HEK293T (cell line): ENCODE measurements at regions not wholly inside any gene's neighbourhood (a gene's known extent, or its start where the extent isn't known, plus 50 kb on each side); places are given as distances from the start of the nearest gene placed in this dataset.

ENCODE experiments used
- ARNT ChIP-seq: fragments of 450-650 bp; IDR thresholded peaks from 2 replicates; pipeline ENCODE4 v1.6.1; 2017; ENCODE audit warnings: mild to moderate bottlenecking
- ELF4 ChIP-seq: fragments of 450-650 bp; IDR thresholded peaks from 2 replicates; pipeline ENCODE4 v1.6.1; 2017; ENCODE audit warnings: antibody characterized with exemption
- FOXA1 ChIP-seq: fragments of 450-650 bp; IDR thresholded peaks from 2 replicates; pipeline ENCODE4 v1.6.1; 2016; ENCODE audit warnings: mild to moderate bottlenecking
- FOXK2 ChIP-seq: fragments of 450-650 bp; IDR thresholded peaks from 2 replicates; pipeline ENCODE4 v1.6.1; 2016; ENCODE audit warnings: mild to moderate bottlenecking
- FOXM1 ChIP-seq: fragments of 450-650 bp; IDR thresholded peaks from 2 replicates; pipeline ENCODE4 v1.6.1; 2017; ENCODE audit warnings: mild to moderate bottlenecking, borderline replicate concordance
- HDGF ChIP-seq: fragments of 450-650 bp; IDR thresholded peaks from 2 replicates; pipeline ENCODE4 v1.6.1; 2017; ENCODE audit warnings: antibody characterized with exemption, borderline replicate concordance
- LEF1 ChIP-seq: fragments of 450-650 bp; IDR thresholded peaks from 2 replicates; pipeline ENCODE4 v1.6.1; 2017; ENCODE audit warnings: mild to moderate bottlenecking, borderline replicate concordance
- NFRKB ChIP-seq: fragments of 450-650 bp; IDR thresholded peaks from 2 replicates; pipeline ENCODE4 v1.6.1; 2016; ENCODE audit warnings: mild to moderate bottlenecking, moderate library complexity
- PKNOX1 ChIP-seq: fragments of 450-650 bp; IDR thresholded peaks from 2 replicates; pipeline ENCODE4 v1.6.1; 2016
- SP1 ChIP-seq: fragments of 450-650 bp; IDR thresholded peaks from 2 replicates; pipeline ENCODE4 v1.6.1; 2017
- SUZ12 ChIP-seq: fragments of 450-650 bp; IDR thresholded peaks from 2 replicates; pipeline ENCODE4 v1.6.1; 2016; ENCODE audit warnings: mild to moderate bottlenecking
- TARDBP ChIP-seq: fragments of 450-650 bp; IDR thresholded peaks from 2 replicates; pipeline ENCODE4 v1.6.1; 2016

GRCh38 chr13:106752584-106753170 is 184.7 kb upstream of the ARGLU1 start:
- TF ChIP-seq SP1 = no peak
- no peak for TF ChIP-seq ELF4
- TF ChIP-seq TARDBP = no peak
- TF ChIP-seq FOXM1 = no peak
- TF ChIP-seq NFRKB = no peak
- no peak for TF ChIP-seq SUZ12
- TF ChIP-seq PKNOX1 = no peak
- no peak for TF ChIP-seq ARNT
- TF ChIP-seq HDGF = no peak
- no peak for TF ChIP-seq FOXK2
- no peak for TF ChIP-seq FOXA1
- TF ChIP-seq LEF1 = no peak
